ENCODE measurements at regions not wholly inside any gene's neighbourhood (a gene's known extent, or its start where the extent isn't known, plus 50 kb on each side); places are given as distances from the start of the nearest gene placed in this dataset.

DNA sequence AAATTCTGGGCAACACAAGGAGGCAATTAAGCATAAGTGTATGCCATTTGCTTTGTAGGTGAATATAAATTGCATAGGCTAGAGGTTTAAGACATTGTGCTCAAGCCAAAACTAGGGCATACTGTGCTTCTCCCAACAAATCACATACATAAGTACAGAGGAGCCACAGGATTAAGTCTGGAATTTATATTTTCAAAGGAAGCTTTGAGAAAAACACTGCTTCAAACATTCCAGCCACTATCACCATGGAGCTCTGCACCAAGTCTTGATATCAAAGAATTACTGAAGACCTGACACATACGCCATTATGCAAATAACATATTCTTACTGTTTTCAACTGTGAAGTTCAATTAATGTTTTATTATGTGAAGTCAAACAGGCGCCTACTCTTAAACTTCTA lies 119.4 kb upstream of the NPHP3 start:
- in situ Hi-C loops (cut with HindIII; ENCODE audit: low sequenced_read_pairs): no loop called here
- no peak overlapping the region for H3K4me3 ChIP-seq (ENCODE audit: low read depth, low read length)
- no peak for DNase-seq (ENCODE audit: low read depth)
- TF ChIP-seq, protein P1, sequence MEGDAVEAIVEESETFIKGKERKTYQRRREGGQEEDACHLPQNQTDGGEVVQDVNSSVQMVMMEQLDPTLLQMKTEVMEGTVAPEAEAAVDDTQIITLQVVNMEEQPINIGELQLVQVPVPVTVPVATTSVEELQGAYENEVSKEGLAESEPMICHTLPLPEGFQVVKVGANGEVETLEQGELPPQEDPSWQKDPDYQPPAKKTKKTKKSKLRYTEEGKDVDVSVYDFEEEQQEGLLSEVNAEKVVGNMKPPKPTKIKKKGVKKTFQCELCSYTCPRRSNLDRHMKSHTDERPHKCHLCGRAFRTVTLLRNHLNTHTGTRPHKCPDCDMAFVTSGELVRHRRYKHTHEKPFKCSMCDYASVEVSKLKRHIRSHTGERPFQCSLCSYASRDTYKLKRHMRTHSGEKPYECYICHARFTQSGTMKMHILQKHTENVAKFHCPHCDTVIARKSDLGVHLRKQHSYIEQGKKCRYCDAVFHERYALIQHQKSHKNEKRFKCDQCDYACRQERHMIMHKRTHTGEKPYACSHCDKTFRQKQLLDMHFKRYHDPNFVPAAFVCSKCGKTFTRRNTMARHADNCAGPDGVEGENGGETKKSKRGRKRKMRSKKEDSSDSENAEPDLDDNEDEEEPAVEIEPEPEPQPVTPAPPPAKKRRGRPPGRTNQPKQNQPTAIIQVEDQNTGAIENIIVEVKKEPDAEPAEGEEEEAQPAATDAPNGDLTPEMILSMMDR (IDR thresholded peaks at IDR 0.05; ENCODE audit: low read depth, low read length, missing control alignments): no peak

DNA sequence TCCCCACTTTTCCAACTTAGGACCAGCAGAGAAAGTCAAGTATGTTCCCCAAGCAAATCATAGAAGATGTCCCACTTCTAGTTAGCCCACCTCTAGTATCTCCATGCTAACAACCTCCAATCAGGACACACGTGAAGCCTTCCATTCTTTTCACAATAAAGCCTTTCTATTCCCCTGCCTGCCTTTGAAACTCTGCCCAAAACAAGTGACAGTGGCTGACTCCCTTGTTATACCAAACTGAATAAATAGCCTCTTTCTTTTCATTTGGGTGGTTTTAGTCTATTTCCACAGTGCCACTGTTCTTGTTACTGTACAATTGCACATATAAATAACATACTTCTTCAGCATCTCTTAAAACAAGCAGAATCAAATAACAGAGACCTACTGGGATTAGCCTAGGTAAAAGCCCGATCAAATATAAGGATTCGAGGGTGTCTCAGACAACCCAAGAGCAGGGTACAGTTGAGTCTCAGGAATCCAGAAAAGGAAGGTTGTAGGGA lies 118.0 kb upstream of the NPHP3 start:
- TF ChIP-seq, protein P1 (IDR thresholded peaks at IDR 0.05; ENCODE audit: low read depth, low read length, missing control alignments): no peak
- DNase-seq (ENCODE audit: low read depth): no peak
- no peak overlapping the region for H3K4me3 ChIP-seq (ENCODE audit: low read depth, low read length)
- in situ Hi-C loops (cut with HindIII; ENCODE audit: low sequenced_read_pairs): no loop called here

DNA sequence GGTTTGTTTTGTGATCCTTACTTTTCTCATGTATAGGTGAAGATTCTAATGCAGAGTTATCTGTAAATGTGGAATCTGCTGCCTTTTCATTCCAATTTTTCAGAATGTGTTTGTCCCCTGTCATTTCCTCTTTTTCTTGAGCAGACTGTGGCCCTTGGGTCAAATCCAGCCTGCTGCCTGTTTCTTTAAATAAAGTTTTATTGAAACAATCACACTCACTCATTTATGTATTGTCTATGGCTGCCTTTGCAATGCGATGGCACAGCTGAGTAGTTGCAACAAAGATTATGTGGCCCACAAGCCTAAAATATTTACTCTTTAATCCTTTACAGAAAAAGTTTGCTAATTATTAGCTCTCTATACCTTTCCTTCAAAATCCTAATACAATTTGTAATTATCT lies 116.3 kb upstream of the NPHP3 start:
- in situ Hi-C loops (cut with HindIII; ENCODE audit: low sequenced_read_pairs): no loop called here
- TF ChIP-seq, protein P1 (IDR thresholded peaks at IDR 0.05; ENCODE audit: low read depth, low read length, missing control alignments): no peak
- no peak overlapping the region for H3K4me3 ChIP-seq (ENCODE audit: low read depth, low read length)
- DNase-seq (ENCODE audit: low read depth): no peak

DNA sequence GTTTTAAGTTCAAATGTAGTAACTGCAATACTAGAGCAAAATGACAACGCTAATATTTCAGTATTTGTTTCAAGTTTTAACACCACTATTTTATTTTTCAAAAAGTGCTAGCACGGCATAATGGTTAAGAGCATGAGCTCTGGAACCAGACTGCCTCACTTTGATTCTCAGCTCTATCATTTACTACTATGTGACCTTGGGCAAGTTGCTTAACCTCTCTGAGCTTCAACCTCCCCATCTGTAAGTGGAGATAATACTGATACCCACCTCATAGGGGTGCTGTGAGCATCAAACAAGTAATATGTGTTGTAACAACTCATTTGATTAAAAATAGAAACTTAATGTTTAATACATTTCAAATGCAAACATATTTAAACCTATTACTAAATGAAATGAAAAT lies 115.4 kb upstream of the NPHP3 start:
- TF ChIP-seq, protein P1 (IDR thresholded peaks at IDR 0.05; ENCODE audit: low read depth, low read length, missing control alignments): no peak
- in situ Hi-C loops (cut with HindIII; ENCODE audit: low sequenced_read_pairs): no loop called here
- H3K4me3 ChIP-seq (ENCODE audit: low read depth, low read length): no peak overlapping the region
- no peak for DNase-seq (ENCODE audit: low read depth)

DNA sequence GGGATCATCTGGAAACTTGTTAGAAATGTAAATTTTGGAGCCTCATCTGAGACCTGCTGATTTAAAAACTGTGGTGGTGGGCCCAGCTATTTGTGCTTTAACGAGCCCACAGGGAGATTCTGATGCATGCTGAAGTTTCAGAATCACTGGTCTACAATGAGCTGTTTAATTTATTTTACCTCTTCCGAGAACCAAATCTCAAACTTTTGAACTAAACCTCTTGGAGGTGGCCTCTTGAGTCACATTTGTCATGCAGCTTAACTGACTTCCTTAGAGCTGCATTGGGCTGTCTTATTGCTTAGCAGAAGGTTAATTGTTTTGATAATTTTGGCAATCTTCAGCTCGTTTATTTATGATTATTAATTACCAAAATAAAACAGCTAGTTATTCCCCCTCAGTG lies 112.1 kb upstream of the NPHP3 start:
- in situ Hi-C loops (cut with HindIII; ENCODE audit: low sequenced_read_pairs): no loop called here

DNA sequence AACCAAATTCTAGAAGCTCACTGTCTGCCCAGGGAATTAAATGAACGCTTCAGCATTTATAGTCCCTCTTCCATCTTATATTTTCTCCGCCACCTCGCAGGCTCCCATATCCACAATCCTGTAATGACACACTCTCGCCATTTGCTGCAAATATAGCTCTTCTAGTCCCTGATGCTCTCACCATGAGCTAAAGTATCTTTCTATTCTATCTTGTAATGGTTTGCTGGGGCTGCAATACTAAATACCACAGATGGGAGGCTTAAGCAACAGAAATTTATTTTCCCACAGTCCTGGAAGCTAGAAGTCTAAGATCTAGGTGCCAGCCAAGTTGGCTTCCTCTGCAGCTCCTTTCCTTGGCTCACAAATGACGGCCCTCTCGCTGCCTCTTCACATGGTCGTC lies 106.9 kb upstream of the NPHP3 start:
- H3K4me3 ChIP-seq (ENCODE audit: low read depth, low read length): no peak overlapping the region
- DNase-seq (ENCODE audit: low read depth): no peak
- TF ChIP-seq, protein P1 (IDR thresholded peaks at IDR 0.05; ENCODE audit: low read depth, low read length, missing control alignments): no peak
- in situ Hi-C loops (cut with HindIII; ENCODE audit: low sequenced_read_pairs): no loop called here

More for the DNA sequence above, 112.1 kb upstream of the NPHP3 start:
- no peak for DNase-seq (ENCODE audit: low read depth)
- TF ChIP-seq, protein P1 (IDR thresholded peaks at IDR 0.05; ENCODE audit: low read depth, low read length, missing control alignments): no peak
- H3K4me3 ChIP-seq (ENCODE audit: low read depth, low read length): no peak overlapping the region

DNA sequence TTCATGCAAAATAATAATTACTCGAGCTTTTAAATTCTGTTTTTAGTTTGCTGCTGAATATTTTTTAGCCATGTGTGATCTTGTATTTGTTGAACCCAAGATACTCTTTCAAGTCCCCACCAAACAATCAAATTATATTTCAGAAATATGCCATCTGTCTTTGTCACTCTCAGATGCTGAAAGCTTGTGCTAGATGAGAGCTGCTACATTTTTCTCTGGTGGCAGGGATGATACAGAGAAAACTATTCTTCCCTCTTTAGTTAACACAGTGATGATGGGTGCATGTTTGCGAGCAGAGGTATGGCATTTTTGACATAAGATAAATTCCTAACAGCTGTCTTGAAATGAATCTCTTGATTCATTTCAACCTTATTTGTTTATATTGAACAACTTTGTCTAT lies 100.6 kb upstream of the NPHP3 start:
- no peak overlapping the region for H3K4me3 ChIP-seq (ENCODE audit: low read depth, low read length)
- DNase-seq (ENCODE audit: low read depth): no peak
- in situ Hi-C loops (cut with HindIII; ENCODE audit: low sequenced_read_pairs): no loop called here
- TF ChIP-seq, protein P1 (IDR thresholded peaks at IDR 0.05; ENCODE audit: low read depth, low read length, missing control alignments): no peak

Measured in astrocyte of the cerebellum (primary cell).